Prostate gland (tissue), 2 donors: ENCODE measurements at regions not wholly inside any gene's neighbourhood (a gene's known extent, or its start where the extent isn't known, plus 50 kb on each side); places are given as distances from the start of the nearest gene placed in this dataset.

Experiments used
- DNase-seq: peaks from one replicate; pipeline ENCODE4 v3.0.0-alpha.2; 2019; ENCODE audit warnings: low spot score
- H3K27ac ChIP-seq, 2 donors: fragments of 200-600 bp; sonication (generic); 2 replicates each; pipeline ENCODE4 v1.5.1; 2017 to 2019
- H3K27me3 ChIP-seq: fragments of 200-600 bp; sonication (generic); replicated peaks from 2 replicates; pipeline ENCODE4 v1.5.1; 2019; ENCODE audit not compliant: insufficient read depth
- H3K36me3 ChIP-seq, 2 donors: fragments of 200-600 bp; sonication (generic); 1 replicate in 1 of 2; 2 replicates in 1 of 2; pipeline versions ENCODE4 v1.5.1 to v1.8.1; 2017 to 2019
- H3K4me1 ChIP-seq: fragments of 200-600 bp; sonication (generic); replicated peaks from 2 replicates; pipeline ENCODE4 v1.5.1; 2019
- H3K4me3 ChIP-seq, 2 donors: fragments of 200-600 bp; sonication (generic); 2 replicates each; pipeline ENCODE4 v1.5.1; 2017 to 2019
- H3K9me3 ChIP-seq: fragments of 200-600 bp; sonication (generic); 2 replicates; pipeline ENCODE4 v1.5.1; 2017
- POLR2A ChIP-seq: fragments of 450-650 bp; IDR thresholded peaks from one replicate; pipeline ENCODE4 v1.6.1; 2016; ENCODE audit warnings: antibody characterized with exemption, mild to moderate bottlenecking
- POLR2AphosphoS5 ChIP-seq: sonication (generic); formaldehyde crosslinking; IDR thresholded peaks from one replicate; pipeline ENCODE4 v1.6.1; 2017; ENCODE audit warnings: antibody characterized with exemption
- WGBS: methylation state at CpG from one replicate; pipeline ENCODE4 v1.1.5; 2018; 5-methylcytosine and 5-hydroxymethylcytosine counted together
- intact Hi-C: fragments of 100-400 bp; cut with DNase I; formaldehyde crosslinking; loops from one replicate; pipeline ENCODE4 v1.14.2; 2022
- TF ChIP-seq, protein P1 (sequence below), 4 experiments: fragments of 200-600 bp in 2 of 4; fragments of 450-650 bp in 2 of 4; sonication (generic) in 2 of 4; IDR thresholded peaks; 1 replicate in 3 of 4; 2 replicates in 1 of 4; pipeline ENCODE4 v1.5.1; 2016 to 2019; ENCODE audit warnings: antibody characterized with exemption in 4 of 4, mild to moderate bottlenecking in 2 of 4, moderate library complexity in 2 of 4

DNA sequence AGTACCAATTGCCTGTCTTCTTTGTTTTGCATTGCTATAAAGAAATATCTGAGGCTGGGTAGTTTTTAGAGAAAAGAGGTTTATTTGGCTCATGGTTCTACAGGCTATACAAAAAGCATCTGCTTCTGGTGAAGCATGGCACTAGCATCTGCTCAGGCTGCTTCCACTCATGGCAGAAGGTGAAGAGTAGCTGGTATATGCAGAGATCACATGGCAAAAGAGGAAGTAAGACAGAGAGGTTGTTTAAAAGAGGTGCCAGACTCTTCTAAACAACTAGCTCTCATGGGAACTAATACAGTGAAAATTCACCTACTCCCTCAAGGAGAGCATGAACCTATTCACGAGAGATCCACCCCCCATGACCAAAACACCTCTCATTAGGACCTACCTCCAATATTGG is 56.7 kb upstream of the GUCA2B start:
- Histone ChIP-seq H3K36me3 (no peaks in the 10 kb centered on the region), H3K4me1 (no peaks in the 10 kb centered on the region), H3K27me3 (no peaks in the 10 kb centered on the region), H3K9me3 (no peaks in the 10 kb centered on the region), H3K4me3 (no peak overlapping the region), H3K27ac (no peak overlapping the region)
- intact Hi-C loops: no loop called here
- TF ChIP-seq, protein P1, sequence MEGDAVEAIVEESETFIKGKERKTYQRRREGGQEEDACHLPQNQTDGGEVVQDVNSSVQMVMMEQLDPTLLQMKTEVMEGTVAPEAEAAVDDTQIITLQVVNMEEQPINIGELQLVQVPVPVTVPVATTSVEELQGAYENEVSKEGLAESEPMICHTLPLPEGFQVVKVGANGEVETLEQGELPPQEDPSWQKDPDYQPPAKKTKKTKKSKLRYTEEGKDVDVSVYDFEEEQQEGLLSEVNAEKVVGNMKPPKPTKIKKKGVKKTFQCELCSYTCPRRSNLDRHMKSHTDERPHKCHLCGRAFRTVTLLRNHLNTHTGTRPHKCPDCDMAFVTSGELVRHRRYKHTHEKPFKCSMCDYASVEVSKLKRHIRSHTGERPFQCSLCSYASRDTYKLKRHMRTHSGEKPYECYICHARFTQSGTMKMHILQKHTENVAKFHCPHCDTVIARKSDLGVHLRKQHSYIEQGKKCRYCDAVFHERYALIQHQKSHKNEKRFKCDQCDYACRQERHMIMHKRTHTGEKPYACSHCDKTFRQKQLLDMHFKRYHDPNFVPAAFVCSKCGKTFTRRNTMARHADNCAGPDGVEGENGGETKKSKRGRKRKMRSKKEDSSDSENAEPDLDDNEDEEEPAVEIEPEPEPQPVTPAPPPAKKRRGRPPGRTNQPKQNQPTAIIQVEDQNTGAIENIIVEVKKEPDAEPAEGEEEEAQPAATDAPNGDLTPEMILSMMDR (IDR thresholded peaks at IDR 0.05): no peak
- no peak for TF ChIP-seq POLR2A
- TF ChIP-seq POLR2AphosphoS5: no peak
- WGBS: 82% methylated on average over 1 of the region's 1 CpG
- DNase-seq: no peak

DNA sequence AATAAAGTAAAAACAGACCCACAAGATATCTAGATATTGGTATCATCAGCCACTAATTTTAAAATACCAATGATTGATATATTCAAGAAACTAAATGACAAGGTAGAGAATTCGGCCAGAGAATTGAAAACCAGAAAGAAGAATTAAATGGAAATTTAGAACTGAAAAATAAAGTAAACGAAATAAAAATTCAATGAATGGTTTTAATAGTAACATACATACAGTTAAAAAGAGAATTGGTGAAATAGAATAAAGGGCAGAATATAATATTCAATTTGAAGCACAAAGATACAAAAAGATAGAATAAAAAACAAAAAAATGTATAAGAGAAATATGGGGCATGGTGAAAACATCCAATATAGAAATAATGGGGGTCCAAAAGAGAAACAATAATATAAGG is 64.0 kb upstream of the GUCA2B start:
- intact Hi-C loops: no loop called here
- Histone ChIP-seq H3K27ac (no peak overlapping the region), H3K36me3 (no peaks in the 10 kb centered on the region), H3K4me3 (no peak overlapping the region), H3K4me1 (no peaks in the 10 kb centered on the region), H3K27me3 (no peaks in the 10 kb centered on the region), H3K9me3 (no peaks in the 10 kb centered on the region)
- no peak for DNase-seq
- WGBS: 82% methylated on average over 2 of the region's 2 CpGs
- TF ChIP-seq POLR2A: no peak

DNA sequence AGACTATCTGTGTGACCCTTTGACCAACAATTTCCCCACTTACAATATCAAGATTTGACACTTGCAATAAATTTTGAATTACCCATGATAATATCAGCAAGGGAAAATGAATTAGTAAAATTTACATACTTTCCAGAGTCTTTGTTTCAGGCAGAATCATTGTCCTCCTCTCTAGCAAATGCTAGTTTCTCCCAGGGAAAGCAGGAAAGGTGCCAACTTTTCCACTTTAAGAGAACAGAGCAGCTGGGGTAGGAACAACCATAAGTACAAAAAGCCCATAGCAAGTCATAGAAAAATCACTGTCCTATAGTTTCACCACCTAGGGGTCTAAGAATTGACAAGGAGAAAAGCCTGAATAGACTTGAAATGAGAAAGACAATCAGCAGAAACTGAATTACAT is 67.1 kb upstream of the GUCA2B start:
- intact Hi-C loops: no loop called here
- Histone ChIP-seq H3K27ac (no peak overlapping the region), H3K9me3 (no peaks in the 10 kb centered on the region), H3K4me3 (no peak overlapping the region), H3K36me3 (no peaks in the 10 kb centered on the region), H3K27me3 (no peaks in the 10 kb centered on the region), H3K4me1 (no peaks in the 10 kb centered on the region)
- no peak for DNase-seq
- TF ChIP-seq POLR2AphosphoS5 (no peak), POLR2A (no peak)
- TF ChIP-seq, protein P1 (IDR thresholded peaks at IDR 0.05): no peak

DNA sequence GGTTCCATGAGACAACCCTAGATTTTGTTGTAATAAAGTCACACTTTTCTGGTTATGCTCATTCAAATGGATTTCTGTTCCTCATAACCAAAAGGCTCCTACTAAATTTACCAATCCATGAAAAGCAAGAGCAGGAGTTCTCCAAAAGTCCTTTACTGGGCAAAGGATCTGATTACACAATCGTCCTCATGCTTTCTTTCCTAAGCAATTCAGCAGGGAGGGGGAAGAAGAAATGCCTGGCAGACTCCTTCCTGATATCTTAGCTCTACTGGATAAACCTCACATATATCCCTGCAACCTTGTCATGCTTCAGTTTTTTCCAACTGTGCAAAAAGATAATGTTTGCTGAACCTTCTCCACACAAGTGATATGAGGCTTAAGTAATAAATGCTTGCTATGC is 67.6 kb upstream of the GUCA2B start:
- 22% methylated on average over 1 of the region's 1 CpG for WGBS
- intact Hi-C loops: no loop called here
- Histone ChIP-seq H3K4me3 (no peak overlapping the region), H3K9me3 (no peaks in the 10 kb centered on the region), H3K36me3 (no peaks in the 10 kb centered on the region), H3K27ac (no peak overlapping the region), H3K4me1 (no peaks in the 10 kb centered on the region), H3K27me3 (no peaks in the 10 kb centered on the region)
- DNase-seq: no peak
- TF ChIP-seq POLR2A (no peak), POLR2AphosphoS5 (no peak)
- TF ChIP-seq, protein P1 (IDR thresholded peaks at IDR 0.05): no peak

DNA sequence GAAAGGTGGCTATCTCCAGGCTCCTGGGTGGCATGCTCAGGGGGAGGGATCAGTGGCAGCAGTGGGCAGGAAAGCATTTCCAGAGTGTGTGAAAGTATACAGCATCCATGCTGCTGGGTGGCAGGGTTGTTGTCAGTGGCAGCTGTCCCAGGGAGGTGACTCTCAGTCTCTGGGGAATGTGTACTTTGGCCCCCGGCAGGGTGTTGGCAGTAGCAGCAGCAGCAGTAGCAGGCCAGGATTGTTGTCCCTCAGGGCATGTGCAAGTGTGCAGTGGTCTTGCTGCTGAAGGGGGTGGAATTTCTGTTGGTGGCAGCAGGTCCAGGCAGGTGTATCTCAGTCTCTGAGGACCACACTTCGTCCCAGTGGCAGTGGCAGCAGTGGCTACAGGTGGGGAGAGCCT is 71.7 kb upstream of the GUCA2B start:
- H3K27ac ChIP-seq: no peak overlapping the region
- H3K9me3 ChIP-seq: no peaks in the 10 kb centered on the region
- TF ChIP-seq, protein P1 (IDR thresholded peaks at IDR 0.05): no peak
- TF ChIP-seq POLR2A: no peak
- TF ChIP-seq POLR2AphosphoS5: peak; percentile 61
- H3K4me3 ChIP-seq: no peak overlapping the region
- WGBS: 39% methylated on average over 2 of the region's 2 CpGs
- intact Hi-C loops: no loop called here
- H3K27me3 ChIP-seq: no peaks in the 10 kb centered on the region
- H3K4me1 ChIP-seq: no peaks in the 10 kb centered on the region
- no peaks in the 10 kb centered on the region for H3K36me3 ChIP-seq
- peak; percentile 65 for DNase-seq

DNA sequence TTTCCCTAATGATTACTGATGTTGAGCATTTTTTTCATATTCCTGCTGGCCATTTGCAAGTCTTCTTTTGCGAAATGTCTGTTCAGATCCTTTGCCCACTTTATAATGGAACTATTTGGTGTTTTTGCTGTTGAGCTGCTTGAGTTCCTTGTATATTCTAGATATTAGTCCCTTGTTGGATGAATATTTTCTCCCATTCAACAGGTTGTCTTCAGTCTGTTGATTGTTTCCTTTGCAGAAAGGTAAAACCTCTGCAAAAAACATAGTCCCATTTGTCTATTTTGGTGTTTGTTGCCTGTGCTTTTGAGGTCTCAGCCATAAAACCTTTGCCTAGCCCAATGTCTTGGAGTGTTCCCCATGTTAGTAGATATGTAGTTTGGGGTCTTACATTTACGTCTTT is 78.0 kb upstream of the GUCA2B start:
- Histone ChIP-seq H3K9me3 (no peaks in the 10 kb centered on the region), H3K4me3 (no peak overlapping the region), H3K27me3 (no peaks in the 10 kb centered on the region), H3K36me3 (no peaks in the 10 kb centered on the region), H3K4me1 (no peaks in the 10 kb centered on the region), H3K27ac (no peak overlapping the region)
- no peak for DNase-seq
- intact Hi-C loops: no loop called here
- WGBS: 88% methylated on average over 2 of the region's 2 CpGs
- TF ChIP-seq, protein P1 (IDR thresholded peaks at IDR 0.05): no peak
- TF ChIP-seq POLR2A: no peak
- no peak for TF ChIP-seq POLR2AphosphoS5
